Stimulated activated CD8-positive, alpha-beta memory T cell treated with anti-CD3 and anti-CD28 coated beads, Interleukin-7, amount 100 ng/mL, for 24 hours (primary cell): ENCODE measurements at regions not wholly inside any gene's neighbourhood (a gene's known extent, or its start where the extent isn't known, plus 50 kb on each side); places are given as distances from the start of the nearest gene placed in this dataset.

ENCODE experiments used
- DNase-seq: peaks from one replicate; pipeline ENCODE4 v3.0.0-alpha.2; 2020; ENCODE audit warnings: low read depth

- no peak for DNase-seq
Measured at GRCh38 chr20:57763235-57763595, 53.4 kb upstream of the PMEPA1 start.

GRCh38 chr20:57762531-57763234, 52.9 kb upstream of the PMEPA1 start:
- no peak for DNase-seq

- no peak for DNase-seq
Measured at GRCh38 chr20:57761413-57761734, 51.6 kb upstream of the PMEPA1 start.

- no peak for DNase-seq
Measured at GRCh38 chr20:57760698-57761412, 51.0 kb upstream of the PMEPA1 start.

GRCh38 chr20:57759724-57760123, 49.9 kb upstream of the PMEPA1 start:
- no peak for DNase-seq
